Trophoblast cell (in vitro differentiated cells and primary cell): ENCODE measurements at regions not wholly inside any gene's neighbourhood (a gene's known extent, or its start where the extent isn't known, plus 50 kb on each side); places are given as distances from the start of the nearest gene placed in this dataset.

Experiments
- DNase-seq, 2 donors: peaks; one replicate each; pipeline ENCODE4 v3.0.0-alpha.2; 2016
- H2AFZ ChIP-seq: 2 replicates; pipeline ENCODE4 v1.6.1; 2013; ENCODE audit warnings: low read length, moderate library complexity, mild to moderate bottlenecking; ENCODE audit not compliant: insufficient read depth, poor library complexity
- H2AK5ac ChIP-seq: 2 replicates; pipeline ENCODE4 v1.6.1; 2013; ENCODE audit warnings: mild to moderate bottlenecking, low read length
- H2BK120ac ChIP-seq: 2 replicates; pipeline ENCODE4 v1.6.1; 2013; ENCODE audit warnings: low read length, mild to moderate bottlenecking, moderate library complexity; ENCODE audit not compliant: insufficient read depth, poor library complexity
- H2BK12ac ChIP-seq: 2 replicates; pipeline ENCODE4 v1.6.1; 2013; ENCODE audit warnings: mild to moderate bottlenecking, low read length, moderate library complexity
- H2BK5ac ChIP-seq: 2 replicates; pipeline ENCODE4 v1.6.1; 2013; ENCODE audit warnings: low read length, low read depth, moderate library complexity, mild to moderate bottlenecking; ENCODE audit not compliant: poor library complexity
- H3K14ac ChIP-seq: 2 replicates; pipeline ENCODE4 v1.6.1; 2013; ENCODE audit warnings: mild to moderate bottlenecking, low read length
- H3K18ac ChIP-seq: 2 replicates; pipeline ENCODE4 v1.6.1; 2013; ENCODE audit warnings: mild to moderate bottlenecking, low read length
- H3K23ac ChIP-seq: 2 replicates; pipeline ENCODE4 v1.6.1; 2013; ENCODE audit warnings: low read length
- H3K27ac ChIP-seq: 2 replicates; pipeline ENCODE4 v1.5.1; 2013; ENCODE audit warnings: low read depth, mild to moderate bottlenecking, inconsistent platforms, low read length, moderate library complexity
- H3K27me3 ChIP-seq: 2 replicates; pipeline ENCODE4 v1.6.1; 2013; ENCODE audit warnings: inconsistent platforms, mild to moderate bottlenecking, low read length, moderate library complexity; ENCODE audit not compliant: insufficient read depth
- H3K36me3 ChIP-seq, 2 experiments: 1 replicate in 1 of 2; 2 replicates in 1 of 2; pipeline ENCODE4 v1.6.1; 2013; ENCODE audit warnings: low read length in 2 of 2, mild to moderate bottlenecking in 2 of 2, moderate library complexity in 1 of 2; ENCODE audit not compliant: insufficient read depth in 2 of 2, control insufficient read depth in 1 of 2
- H3K4ac ChIP-seq: 2 replicates; pipeline ENCODE4 v1.6.1; 2013; ENCODE audit warnings: low read depth, mild to moderate bottlenecking, low read length, moderate library complexity
- H3K4me1 ChIP-seq, 2 experiments: 1 replicate in 1 of 2; 2 replicates in 1 of 2; pipeline ENCODE4 v1.6.1; 2013; ENCODE audit warnings: low read length in 2 of 2, mild to moderate bottlenecking in 2 of 2, moderate library complexity in 1 of 2; ENCODE audit not compliant: insufficient read depth in 2 of 2, control insufficient read depth in 1 of 2
- H3K4me2 ChIP-seq: 2 replicates; pipeline ENCODE4 v1.6.1; 2013; ENCODE audit warnings: inconsistent platforms, mild to moderate bottlenecking, low read length, moderate library complexity
- H3K4me3 ChIP-seq: 2 replicates; pipeline ENCODE4 v1.5.1; 2013; ENCODE audit warnings: mild to moderate bottlenecking, low read depth, low read length, inconsistent platforms
- H3K79me1 ChIP-seq: one replicate; pipeline ENCODE4 v1.6.1; 2013; ENCODE audit warnings: low read length
- H3K79me2 ChIP-seq: 2 replicates; pipeline ENCODE4 v1.6.1; 2013; ENCODE audit warnings: low read length, mild to moderate bottlenecking; ENCODE audit not compliant: control insufficient read depth, insufficient read depth, poor library complexity
- H3K9ac ChIP-seq: 2 replicates; pipeline ENCODE4 v1.6.1; 2013; ENCODE audit warnings: mild to moderate bottlenecking, low read length
- H3K9me3 ChIP-seq: 2 replicates; pipeline ENCODE4 v1.6.1; 2013; ENCODE audit warnings: low read depth, mild to moderate bottlenecking, control low read depth, inconsistent platforms, low read length; ENCODE audit not compliant: insufficient read depth
- H4K12ac ChIP-seq: 2 replicates; pipeline ENCODE4 v1.6.1; 2013; ENCODE audit warnings: low read depth, mild to moderate bottlenecking, low read length, moderate library complexity
- H4K8ac ChIP-seq: 2 replicates; pipeline ENCODE4 v1.6.1; 2013; ENCODE audit warnings: low read depth, mild to moderate bottlenecking, low read length, moderate library complexity
- H4K91ac ChIP-seq: one replicate; pipeline ENCODE4 v1.6.1; 2013; ENCODE audit warnings: low read depth, mild to moderate bottlenecking, low read length, moderate library complexity
- WGBS: extraction: QIAGEN DNeasy Blood & Tissue Kit; methylation state at CpG from one replicate; pipeline ENCODE4 v1.1.7; 2013; ENCODE audit warnings: missing lambda C conversion rate; ENCODE audit not compliant: insufficient read length, insufficient coverage; ENCODE audit errors: extremely low coverage; 5-methylcytosine and 5-hydroxymethylcytosine counted together

DNA sequence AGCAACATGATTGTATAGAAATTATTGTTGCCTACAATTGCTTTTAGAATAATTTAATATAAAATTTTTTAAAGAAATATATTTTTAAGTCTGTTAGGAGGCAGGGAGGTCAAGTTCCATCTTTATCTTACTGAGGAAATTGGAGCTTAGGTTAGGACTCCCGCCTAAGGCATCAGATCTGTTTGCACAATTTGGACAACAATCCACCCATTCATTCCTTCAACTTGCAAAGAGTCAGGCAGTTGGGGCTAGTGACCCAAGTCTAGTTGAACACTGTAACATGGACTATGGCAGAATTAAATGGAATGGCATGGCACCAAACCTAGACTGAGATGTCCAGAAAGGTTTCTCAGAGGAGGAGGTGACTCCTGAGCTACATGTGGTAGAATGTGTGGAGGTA, 149.4 kb upstream of the SETMAR start:
- WGBS: no CpG with 5 or more reads among the region's 1 CpG
- H2BK12ac ChIP-seq: no peak overlapping the region
- H4K8ac ChIP-seq: no peak overlapping the region
- no peak overlapping the region for H3K14ac ChIP-seq
- H2AFZ ChIP-seq: no peak overlapping the region
- no peaks in the 10 kb centered on the region for H3K4me1 ChIP-seq
- H3K23ac ChIP-seq: no peak overlapping the region
- no peak overlapping the region for H3K4me3 ChIP-seq
- no peak overlapping the region for H3K27ac ChIP-seq
- no peaks in the 10 kb centered on the region for H3K79me2 ChIP-seq
- H2BK120ac ChIP-seq: no peak overlapping the region
- no peaks in the 10 kb centered on the region for H3K27me3 ChIP-seq
- H3K9ac ChIP-seq: no peak overlapping the region
- no peak overlapping the region for H3K4ac ChIP-seq
- no peaks in the 10 kb centered on the region for H3K36me3 ChIP-seq
- H3K79me1 ChIP-seq: no peaks in the 10 kb centered on the region
- no peak overlapping the region for H2AK5ac ChIP-seq
- H3K4me2 ChIP-seq: no peak overlapping the region
- no peak for DNase-seq
- no peak overlapping the region for H3K18ac ChIP-seq
- no peaks in the 10 kb centered on the region for H3K9me3 ChIP-seq
- H4K12ac ChIP-seq: no peak overlapping the region
- no peak overlapping the region for H4K91ac ChIP-seq
- no peak overlapping the region for H2BK5ac ChIP-seq

GRCh38 chr3:4158329-4158728, 144.8 kb upstream of the SETMAR start:
- H3K79me2 ChIP-seq: no peaks in the 10 kb centered on the region

GRCh38 chr3:4162096-4162495, 141.1 kb upstream of the SETMAR start:
- Histone ChIP-seq H3K9me3 (peaks cover 2% of the 10 kb centered on the region), H2AFZ (no peak overlapping the region), H3K4me2 (no peak overlapping the region), H3K36me3 (no peaks in the 10 kb centered on the region), H3K18ac (no peak overlapping the region), H3K4ac (no peak overlapping the region), H3K23ac (no peak overlapping the region), H3K9ac (no peak overlapping the region), H3K27me3 (no peaks in the 10 kb centered on the region), H4K91ac (no peak overlapping the region), H3K79me1 (no peaks in the 10 kb centered on the region), H4K12ac (no peak overlapping the region), H2BK12ac (no peak overlapping the region), H4K8ac (no peak overlapping the region), H3K27ac (no peak overlapping the region), H2AK5ac (no peak overlapping the region), H3K14ac (no peak overlapping the region), H2BK5ac (no peak overlapping the region), H3K4me3 (no peak overlapping the region), H3K4me1 (no peaks in the 10 kb centered on the region), H3K79me2 (no peaks in the 10 kb centered on the region), H2BK120ac (no peak overlapping the region)
- DNase-seq: no peak
- WGBS: no CpG with 5 or more reads among the region's 1 CpG

More at GRCh38 chr3:4158329-4158728, 144.8 kb upstream of the SETMAR start:
- no peak overlapping the region for H3K4ac ChIP-seq
- no peak overlapping the region for H3K23ac ChIP-seq
- no peak overlapping the region for H2BK120ac ChIP-seq
- H3K79me1 ChIP-seq: no peaks in the 10 kb centered on the region
- H3K36me3 ChIP-seq: no peaks in the 10 kb centered on the region
- no peak overlapping the region for H3K14ac ChIP-seq
- no peak overlapping the region for H3K9ac ChIP-seq
- no peak overlapping the region for H4K12ac ChIP-seq
- DNase-seq: no peak
- H2BK12ac ChIP-seq: no peak overlapping the region
- no peak overlapping the region for H3K18ac ChIP-seq
- no peak overlapping the region for H3K27ac ChIP-seq
- H4K91ac ChIP-seq: no peak overlapping the region
- no peak overlapping the region for H4K8ac ChIP-seq
- no peaks in the 10 kb centered on the region for H3K27me3 ChIP-seq
- no peak overlapping the region for H2AK5ac ChIP-seq
- H2BK5ac ChIP-seq: no peak overlapping the region
- no peak overlapping the region for H2AFZ ChIP-seq
- H3K4me2 ChIP-seq: no peak overlapping the region
- H3K9me3 ChIP-seq: peaks cover 2% of the 10 kb centered on the region
- WGBS: no CpG with 5 or more reads among the region's 2 CpGs
- H3K4me1 ChIP-seq: no peaks in the 10 kb centered on the region
- no peak overlapping the region for H3K4me3 ChIP-seq

DNA sequence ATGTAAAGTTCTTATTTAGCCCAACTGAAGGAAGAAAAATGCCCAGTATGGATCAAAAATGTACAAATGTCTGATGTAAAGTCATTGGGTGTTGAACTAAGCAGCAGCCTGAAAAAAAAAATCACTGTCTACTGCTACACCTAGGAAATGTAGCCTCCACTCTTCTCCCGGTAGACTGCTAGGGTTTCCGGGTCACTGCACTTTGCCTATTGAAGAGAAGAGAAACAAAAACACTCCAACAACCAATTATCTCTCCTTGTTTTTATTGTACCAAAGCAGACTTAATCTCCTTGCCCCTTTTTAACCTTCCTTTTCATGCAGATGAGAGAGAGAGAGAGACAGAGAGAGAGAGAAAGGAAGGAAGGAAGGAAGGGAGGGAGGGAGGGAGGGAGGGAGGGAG, 140.2 kb upstream of the SETMAR start:
- Histone ChIP-seq H2BK120ac (no peak overlapping the region), H3K9me3 (peaks cover 2% of the 10 kb centered on the region), H2AFZ (no peak overlapping the region), H3K4me2 (no peak overlapping the region), H3K27ac (no peak overlapping the region), H3K4me1 (no peaks in the 10 kb centered on the region), H3K4me3 (no peak overlapping the region), H3K14ac (no peak overlapping the region), H2BK5ac (no peak overlapping the region), H4K8ac (no peak overlapping the region), H3K23ac (no peak overlapping the region), H4K91ac (no peak overlapping the region), H2BK12ac (no peak overlapping the region), H3K79me1 (no peaks in the 10 kb centered on the region), H3K4ac (no peak overlapping the region), H4K12ac (no peak overlapping the region), H3K79me2 (no peaks in the 10 kb centered on the region), H3K9ac (no peak overlapping the region), H3K18ac (no peak overlapping the region), H2AK5ac (no peak overlapping the region), H3K27me3 (no peaks in the 10 kb centered on the region), H3K36me3 (no peaks in the 10 kb centered on the region)
- no CpG with 5 or more reads among the region's 2 CpGs for WGBS
- no peak for DNase-seq
